Endothelial cell (in vitro differentiated cells): ENCODE measurements at regions not wholly inside any gene's neighbourhood (a gene's known extent, or its start where the extent isn't known, plus 50 kb on each side); places are given as distances from the start of the nearest gene placed in this dataset.

Experiments used
- DNase-seq: peaks from one replicate; pipeline ENCODE4 v3.0.0; 2021; ENCODE audit warnings: low spot score
- H3K27ac Mint-ChIP-seq: one replicate; pipeline ENCODE4 v1.8.0; 2021; ENCODE audit warnings: mixed read lengths, inconsistent platforms; ENCODE audit not compliant: unreplicated experiment
- H3K27me3 Mint-ChIP-seq: one replicate; pipeline ENCODE4 v1.8.0; 2021; ENCODE audit warnings: mild to moderate bottlenecking, moderate library complexity, mixed read lengths, inconsistent platforms; ENCODE audit not compliant: unreplicated experiment
- H3K36me3 Mint-ChIP-seq: one replicate; pipeline ENCODE4 v1.8.0; 2021; ENCODE audit warnings: mild to moderate bottlenecking, low read depth, mixed read lengths, inconsistent platforms; ENCODE audit not compliant: unreplicated experiment
- H3K4me1 Mint-ChIP-seq: one replicate; pipeline ENCODE4 v1.8.0; 2021; ENCODE audit warnings: mild to moderate bottlenecking, mixed read lengths, inconsistent platforms; ENCODE audit not compliant: unreplicated experiment
- H3K4me3 Mint-ChIP-seq: one replicate; pipeline ENCODE4 v1.8.0; 2021; ENCODE audit warnings: mild to moderate bottlenecking, mixed read lengths, inconsistent platforms; ENCODE audit not compliant: unreplicated experiment
- H3K9me3 Mint-ChIP-seq: one replicate; pipeline ENCODE4 v1.8.0; 2021; ENCODE audit warnings: mixed read lengths, inconsistent platforms; ENCODE audit not compliant: unreplicated experiment
- CTCF ChIP-seq: fragments of 200-600 bp; sonication (generic); IDR thresholded peaks from one replicate; pipeline ENCODE4 v1.5.0; 2021; ENCODE audit warnings: antibody characterized with exemption; ENCODE audit not compliant: unreplicated experiment

- Mint-ChIP-seq H3K27ac (no peak overlapping the region), H3K27me3 (no peaks in the 10 kb centered on the region), H3K9me3 (no peaks in the 10 kb centered on the region), H3K36me3 (no peaks in the 10 kb centered on the region), H3K4me1 (no peaks in the 10 kb centered on the region), H3K4me3 (no peak overlapping the region)
- no peak for DNase-seq
- no peak for TF ChIP-seq CTCF
Observed at GRCh38 chr3:86519819-86520218, 471.1 kb downstream of the VGLL3 start.

- no peaks in the 10 kb centered on the region for H3K9me3 Mint-ChIP-seq
- no peaks in the 10 kb centered on the region for H3K36me3 Mint-ChIP-seq
- H3K4me1 Mint-ChIP-seq, result no peaks in the 10 kb centered on the region
- H3K27me3 Mint-ChIP-seq, result no peaks in the 10 kb centered on the region
- no peak for TF ChIP-seq CTCF
- no peak for DNase-seq
- no peak overlapping the region for H3K4me3 Mint-ChIP-seq
- no peak overlapping the region for H3K27ac Mint-ChIP-seq
Observed at GRCh38 chr3:86481636-86482035, 509.3 kb downstream of the VGLL3 start.

- no peak overlapping the region for H3K27ac Mint-ChIP-seq
- H3K27me3 Mint-ChIP-seq, result no peaks in the 10 kb centered on the region
- H3K9me3 Mint-ChIP-seq, result no peaks in the 10 kb centered on the region
- no peak overlapping the region for H3K4me3 Mint-ChIP-seq
- H3K36me3 Mint-ChIP-seq, result no peaks in the 10 kb centered on the region
- TF ChIP-seq CTCF, result no peak
- no peaks in the 10 kb centered on the region for H3K4me1 Mint-ChIP-seq
- no peak for DNase-seq
Observed at GRCh38 chr3:86481031-86481430, 509.9 kb downstream of the VGLL3 start.

- H3K27ac Mint-ChIP-seq, result no peak overlapping the region
- H3K27me3 Mint-ChIP-seq, result no peaks in the 10 kb centered on the region
- no peaks in the 10 kb centered on the region for H3K36me3 Mint-ChIP-seq
- DNase-seq, result no peak
- H3K4me3 Mint-ChIP-seq, result no peak overlapping the region
- no peak for TF ChIP-seq CTCF
- H3K9me3 Mint-ChIP-seq, result no peaks in the 10 kb centered on the region
- no peaks in the 10 kb centered on the region for H3K4me1 Mint-ChIP-seq
Observed at GRCh38 chr3:86464180-86464579, 526.8 kb downstream of the VGLL3 start.

- Mint-ChIP-seq H3K4me3 (no peak overlapping the region), H3K36me3 (no peaks in the 10 kb centered on the region), H3K27ac (no peak overlapping the region), H3K9me3 (no peaks in the 10 kb centered on the region), H3K4me1 (no peaks in the 10 kb centered on the region), H3K27me3 (no peaks in the 10 kb centered on the region)
- no peak for DNase-seq
- TF ChIP-seq CTCF, result no peak
Observed at GRCh38 chr3:86451749-86452148, 539.2 kb downstream of the VGLL3 start.
